GM21529 (cell line): ENCODE measurements at regions not wholly inside any gene's neighbourhood (a gene's known extent, or its start where the extent isn't known, plus 50 kb on each side); places are given as distances from the start of the nearest gene placed in this dataset.

Experiments used
- ATAC-seq: cut with Tn5 transposase; IDR thresholded peaks from one replicate; pipeline ENCODE4 v1.9.1; 2021; ENCODE audit not compliant: unreplicated experiment

GRCh38 chr3:156760333-156760732 is 65.8 kb upstream of the LEKR1 start:
- peak; percentile 91 for ATAC-seq

GRCh38 chr3:156761007-156761406 is 65.1 kb upstream of the LEKR1 start:
- ATAC-seq = no peak

GRCh38 chr3:156761713-156762451 is 64.3 kb upstream of the LEKR1 start:
- no peak for ATAC-seq

GRCh38 chr3:156762631-156763185 is 63.4 kb upstream of the LEKR1 start:
- ATAC-seq = no peak

- ATAC-seq = no peak
These were observed 62.8 kb upstream of the LEKR1 start for GRCh38 chr3:156763386-156763785.

- no peak for ATAC-seq
These were observed 62.0 kb upstream of the LEKR1 start for GRCh38 chr3:156763931-156764720.

GRCh38 chr3:156764751-156765150 is 61.4 kb upstream of the LEKR1 start:
- no peak for ATAC-seq

- ATAC-seq = no peak
These were observed 57.8 kb upstream of the LEKR1 start for GRCh38 chr3:156768390-156768789.

- no peak for ATAC-seq
These were observed 56.2 kb upstream of the LEKR1 start for GRCh38 chr3:156769721-156770654.

GRCh38 chr3:156770699-156771414 is 55.3 kb upstream of the LEKR1 start:
- ATAC-seq = no peak

GRCh38 chr3:156772588-156773206 is 53.5 kb upstream of the LEKR1 start:
- ATAC-seq = no peak

- no peak for ATAC-seq
These were observed 50.1 kb upstream of the LEKR1 start for GRCh38 chr3:156776031-156776430.
